SK-N-SH (cell line): ENCODE measurements at regions not wholly inside any gene's neighbourhood (a gene's known extent, or its start where the extent isn't known, plus 50 kb on each side); places are given as distances from the start of the nearest gene placed in this dataset.
"Not testable (repeated sequence)": the region's sequence is repeated elsewhere in the genome, so short reads cannot be mapped to it uniquely, and the experiment has no call there.

Source experiments
- EZH2phosphoT487 ChIP-seq: fragments of 200-600 bp; sonication (generic); IDR thresholded peaks from 2 replicates; pipeline ENCODE4 v1.6.1; 2017; ENCODE audit warnings: low read depth, mixed run types, mild to moderate bottlenecking, antibody characterized with exemption, moderate library complexity, borderline replicate concordance
- POLR2AphosphoS5 ChIP-seq: IDR thresholded peaks from 2 replicates; pipeline ENCODE4 v1.6.1; 2012; ENCODE audit warnings: low read depth, low read length
- TAF1 ChIP-seq: IDR thresholded peaks from 2 replicates; pipeline ENCODE4 v1.6.1; 2012; ENCODE audit warnings: low read depth, mild to moderate bottlenecking, low read length, moderate library complexity, borderline replicate concordance
- USF1 ChIP-seq: IDR thresholded peaks from 2 replicates; pipeline ENCODE4 v1.4.0; 2012; ENCODE audit warnings: low read depth, borderline replicate concordance
- TF ChIP-seq, protein P1 (sequence below): fragments of 200-600 bp; sonication (generic); IDR thresholded peaks from 2 replicates; pipeline ENCODE4 v1.6.1; 2017; ENCODE audit warnings: antibody characterized with exemption, mild to moderate bottlenecking, moderate library complexity

GRCh38 chr16:29354449-29354848, 52.1 kb downstream of the NPIPB11 start:
- TF ChIP-seq, protein P1, sequence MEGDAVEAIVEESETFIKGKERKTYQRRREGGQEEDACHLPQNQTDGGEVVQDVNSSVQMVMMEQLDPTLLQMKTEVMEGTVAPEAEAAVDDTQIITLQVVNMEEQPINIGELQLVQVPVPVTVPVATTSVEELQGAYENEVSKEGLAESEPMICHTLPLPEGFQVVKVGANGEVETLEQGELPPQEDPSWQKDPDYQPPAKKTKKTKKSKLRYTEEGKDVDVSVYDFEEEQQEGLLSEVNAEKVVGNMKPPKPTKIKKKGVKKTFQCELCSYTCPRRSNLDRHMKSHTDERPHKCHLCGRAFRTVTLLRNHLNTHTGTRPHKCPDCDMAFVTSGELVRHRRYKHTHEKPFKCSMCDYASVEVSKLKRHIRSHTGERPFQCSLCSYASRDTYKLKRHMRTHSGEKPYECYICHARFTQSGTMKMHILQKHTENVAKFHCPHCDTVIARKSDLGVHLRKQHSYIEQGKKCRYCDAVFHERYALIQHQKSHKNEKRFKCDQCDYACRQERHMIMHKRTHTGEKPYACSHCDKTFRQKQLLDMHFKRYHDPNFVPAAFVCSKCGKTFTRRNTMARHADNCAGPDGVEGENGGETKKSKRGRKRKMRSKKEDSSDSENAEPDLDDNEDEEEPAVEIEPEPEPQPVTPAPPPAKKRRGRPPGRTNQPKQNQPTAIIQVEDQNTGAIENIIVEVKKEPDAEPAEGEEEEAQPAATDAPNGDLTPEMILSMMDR, result not testable (repeated sequence)
- not testable (repeated sequence) for TF ChIP-seq EZH2phosphoT487, USF1, POLR2AphosphoS5, TAF1
